GM12891 (cell line): ENCODE measurements at regions not wholly inside any gene's neighbourhood (a gene's known extent, or its start where the extent isn't known, plus 50 kb on each side); places are given as distances from the start of the nearest gene placed in this dataset.

ENCODE experiments used
- DNase-seq: peaks from one replicate; pipeline ENCODE4 v3.0.0; 2011; ENCODE audit warnings: low spot score; ENCODE audit not compliant: insufficient read length
- FAIRE-seq: peaks from 2 replicates; lab custom pipeline; 2011; peaks lifted over from hg19 to GRCh38; lab: Jason Lieb, UNC
- PAX5 ChIP-seq: IDR thresholded peaks from 2 replicates; pipeline ENCODE4 v1.6.1; 2011; ENCODE audit warnings: low read length, moderate library complexity, mild to moderate bottlenecking; ENCODE audit not compliant: insufficient read depth, severe bottlenecking
- POLR2A ChIP-seq: IDR thresholded peaks from 2 replicates; pipeline ENCODE4 v1.6.1; 2011; ENCODE audit warnings: low read depth, low read length, control low read depth
- POLR2AphosphoS5 ChIP-seq: IDR thresholded peaks from 2 replicates; pipeline ENCODE4 v1.6.1; 2011; ENCODE audit warnings: low read depth, low read length, control low read depth
- POU2F2 ChIP-seq: IDR thresholded peaks from 2 replicates; pipeline ENCODE4 v1.6.1; 2011; ENCODE audit warnings: low read depth, mild to moderate bottlenecking, control low read depth, low read length, moderate library complexity
- SPI1 ChIP-seq: IDR thresholded peaks from 2 replicates; pipeline ENCODE4 v1.6.1; 2011; ENCODE audit warnings: low read depth, low read length, control low read depth
- TAF1 ChIP-seq: IDR thresholded peaks from 2 replicates; pipeline ENCODE4 v1.6.1; 2011; ENCODE audit warnings: low read depth, low read length, control low read depth

DNA sequence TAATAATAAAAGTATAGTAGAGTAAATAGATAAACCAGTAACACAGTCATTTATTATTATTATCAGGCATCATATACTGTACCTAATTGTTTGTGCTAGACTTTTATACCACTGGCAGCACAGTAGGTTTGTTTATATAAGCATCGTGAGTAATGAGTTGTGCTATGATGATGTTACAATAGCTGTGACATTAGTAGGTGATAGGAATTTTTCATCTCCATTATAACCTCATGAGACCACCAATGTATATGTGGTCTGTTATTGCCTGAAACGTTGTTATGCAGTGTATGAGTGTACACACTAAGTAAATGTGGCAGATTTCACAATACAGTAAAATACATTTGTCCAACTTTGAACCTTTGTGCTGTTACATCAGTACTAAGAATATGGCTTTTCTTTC, 72.7 kb upstream of the SPATA31D4 start:
- DNase-seq (no peak), FAIRE-seq (no peak)
- TF ChIP-seq POLR2A = no peak
- TF ChIP-seq TAF1 = no peak
- no peak for TF ChIP-seq POU2F2
- TF ChIP-seq POLR2AphosphoS5 = no peak
- TF ChIP-seq SPI1 = no peak
- TF ChIP-seq PAX5 = no peak

DNA sequence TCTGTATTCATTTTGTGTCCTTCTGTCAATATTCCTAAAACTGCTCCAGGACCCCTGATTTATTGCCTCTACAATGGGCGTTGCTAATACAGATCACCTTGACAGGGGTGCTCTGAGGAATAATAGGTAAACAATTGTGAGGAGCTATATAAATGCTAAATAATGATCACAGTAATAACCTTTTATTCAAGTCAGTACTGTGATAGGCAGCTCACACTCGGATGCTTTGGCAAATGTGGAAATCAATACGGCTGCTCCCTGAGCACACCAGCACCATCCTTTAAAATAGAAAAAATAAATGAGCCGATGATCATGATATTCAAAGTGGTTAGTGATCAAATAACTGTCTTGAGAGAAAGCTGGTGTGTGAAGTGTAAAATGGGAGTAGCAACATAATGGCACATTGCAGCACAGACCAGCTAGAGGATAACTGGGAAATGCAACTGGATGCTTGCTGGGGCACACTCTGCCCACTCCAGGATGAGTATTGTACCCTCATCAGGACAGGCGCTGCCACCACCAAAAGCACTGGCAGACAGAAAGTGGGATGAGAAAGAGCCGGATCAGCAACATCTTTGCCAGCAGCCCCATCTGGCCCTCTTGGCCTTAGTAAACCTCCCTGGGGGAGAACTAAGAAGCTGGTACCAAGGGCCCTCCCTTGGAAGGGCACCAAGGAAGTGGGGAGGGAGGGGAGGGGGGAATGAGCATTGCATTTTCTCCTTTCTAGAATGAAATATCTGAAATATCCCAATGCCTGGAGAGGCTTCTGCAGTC, 69.4 kb upstream of the SPATA31D4 start:
- no peak for TF ChIP-seq SPI1
- no peak for TF ChIP-seq TAF1
- no peak for TF ChIP-seq PAX5
- TF ChIP-seq POLR2A = no peak
- no peak for TF ChIP-seq POU2F2
- no peak for TF ChIP-seq POLR2AphosphoS5
- FAIRE-seq = no peak
- DNase-seq = no peak

- DNase-seq (no peak), FAIRE-seq (no peak)
- TF ChIP-seq POU2F2 (no peak), POLR2AphosphoS5 (no peak), TAF1 (no peak), SPI1 (no peak), PAX5 (no peak), POLR2A (no peak)
Observed at GRCh38 chr9:81860581-81860980, 67.6 kb upstream of the SPATA31D4 start.

- FAIRE-seq (no peak), DNase-seq (no peak)
- TF ChIP-seq PAX5 = no peak
- no peak for TF ChIP-seq POLR2A
- TF ChIP-seq TAF1 = no peak
- no peak for TF ChIP-seq SPI1
- no peak for TF ChIP-seq POLR2AphosphoS5
- TF ChIP-seq POU2F2 = no peak
Observed at GRCh38 chr9:81861644-81862043, 66.6 kb upstream of the SPATA31D4 start.

DNA sequence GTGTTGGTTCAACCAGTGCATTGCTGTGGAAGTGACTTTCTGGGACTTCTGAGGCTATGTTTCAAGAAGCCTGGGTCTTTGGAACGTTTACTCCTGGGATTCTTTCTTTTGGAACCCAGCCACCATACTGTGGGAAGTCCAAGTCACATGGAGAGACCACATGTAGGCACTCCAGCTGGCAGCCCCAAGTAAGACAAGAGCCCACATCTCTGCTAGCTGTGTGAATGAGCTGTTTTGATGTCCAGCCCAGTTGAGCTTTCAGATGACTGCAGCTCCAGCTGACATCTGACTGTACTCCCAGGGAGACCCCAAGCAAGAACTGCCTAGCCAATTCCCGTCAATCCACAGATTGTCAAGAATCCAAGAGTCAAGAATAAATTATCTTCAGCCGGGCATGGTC, 60.1 kb upstream of the SPATA31D4 start:
- no peak for TF ChIP-seq POLR2AphosphoS5
- no peak for TF ChIP-seq PAX5
- no peak for TF ChIP-seq SPI1
- no peak for TF ChIP-seq TAF1
- TF ChIP-seq POLR2A = no peak
- no peak for TF ChIP-seq POU2F2
- FAIRE-seq = no peak
- no peak for DNase-seq

DNA sequence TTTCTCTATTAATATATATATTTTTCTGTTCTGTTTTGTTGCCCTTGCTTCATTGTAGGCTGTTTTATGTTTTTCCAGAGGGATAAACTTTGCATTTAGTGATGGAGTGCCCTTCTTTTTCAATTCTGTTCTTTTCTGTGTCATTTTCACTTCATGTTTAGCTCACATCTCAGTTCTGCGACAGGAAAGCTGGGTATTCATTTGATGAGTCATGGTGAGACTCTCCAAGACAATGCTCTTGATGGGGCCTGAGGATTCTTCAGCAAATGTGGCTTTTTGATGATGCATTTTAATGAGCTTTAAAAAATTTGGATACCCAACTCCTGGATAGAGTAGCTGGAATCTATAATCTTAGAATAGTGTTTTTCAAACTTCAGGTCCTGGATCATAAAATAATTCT, 56.5 kb upstream of the SPATA31D4 start:
- TF ChIP-seq SPI1 = no peak
- no peak for TF ChIP-seq PAX5
- no peak for TF ChIP-seq TAF1
- TF ChIP-seq POLR2AphosphoS5 = no peak
- TF ChIP-seq POLR2A = no peak
- TF ChIP-seq POU2F2 = no peak
- DNase-seq (no peak), FAIRE-seq (no peak)

DNA sequence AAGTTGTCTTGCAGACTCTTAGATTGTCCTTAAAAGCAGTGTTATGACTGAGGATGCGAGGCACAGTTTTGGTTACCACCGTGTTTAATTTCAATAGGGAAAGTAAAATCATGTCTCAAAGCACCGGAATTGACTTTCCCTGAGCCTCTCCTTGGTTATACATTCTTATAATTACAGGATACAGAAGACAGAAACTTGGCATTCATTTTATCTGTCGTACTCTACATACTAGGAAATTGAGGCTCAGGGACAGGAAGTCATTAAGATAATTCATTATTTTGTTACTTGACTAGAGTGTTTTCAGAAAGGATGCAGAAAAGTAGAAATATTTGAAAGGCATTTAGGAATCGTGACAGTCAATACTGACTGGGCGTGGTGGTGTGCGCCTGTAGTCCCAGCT, 54.0 kb upstream of the SPATA31D4 start:
- TF ChIP-seq SPI1 (no peak), PAX5 (no peak), POU2F2 (no peak), POLR2A (no peak), TAF1 (no peak), POLR2AphosphoS5 (no peak)
- FAIRE-seq = no peak
- DNase-seq = no peak

- DNase-seq (no peak), FAIRE-seq (no peak)
- TF ChIP-seq TAF1 (no peak), SPI1 (no peak), POU2F2 (no peak), POLR2A (no peak), PAX5 (no peak), POLR2AphosphoS5 (no peak)
Observed at GRCh38 chr9:81874931-81875330, 53.3 kb upstream of the SPATA31D4 start.

GRCh38 chr9:81877047-81877446, 51.2 kb upstream of the SPATA31D4 start:
- no peak for TF ChIP-seq PAX5
- no peak for TF ChIP-seq SPI1
- no peak for TF ChIP-seq TAF1
- TF ChIP-seq POLR2A = no peak
- TF ChIP-seq POU2F2 = no peak
- no peak for TF ChIP-seq POLR2AphosphoS5
- DNase-seq = no peak
- no peak for FAIRE-seq
